ENCODE measurements at regions not wholly inside any gene's neighbourhood (a gene's known extent, or its start where the extent isn't known, plus 50 kb on each side); places are given as distances from the start of the nearest gene placed in this dataset.

DNA sequence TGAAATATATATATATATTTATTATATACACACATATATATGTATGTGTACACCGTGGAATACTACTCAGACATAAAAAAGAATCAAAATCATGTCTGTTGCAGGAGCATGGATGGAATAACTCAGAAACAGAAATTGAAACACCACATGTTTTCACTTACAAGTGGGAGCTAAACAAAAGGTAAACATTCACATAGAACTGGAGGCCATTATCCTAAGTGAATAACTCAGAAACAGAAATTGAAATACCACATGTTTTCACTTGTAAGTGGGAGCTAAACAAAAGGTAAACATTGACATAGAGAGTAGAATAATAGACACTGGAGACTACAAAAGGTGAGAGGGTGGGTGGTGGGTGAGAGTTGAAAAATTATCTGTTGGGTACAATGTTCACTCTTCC, 171.5 kb upstream of the GOLIM4 start:
- POLR2A ChIA-PET (ENCODE audit: unreplicated experiment), result no interaction called here
- H3K4ac ChIP-seq (ENCODE audit: low read depth, low read length), result no peak overlapping the region
- no peak overlapping the region for H3K14ac ChIP-seq (replicated peaks; ENCODE audit: low read depth, low read length)
- H3K27ac ChIP-seq (ENCODE audit: insufficient read depth, low read length), result no peak overlapping the region
- CTCF ChIA-PET, result no interaction called here
- H2AK5ac ChIP-seq (ENCODE audit: low read depth, low read length), result no peak overlapping the region
- intact Hi-C loops (cut with micrococcal nuclease), result no loop called here
- no peaks in the 10 kb centered on the region for H3K9me3 ChIP-seq (ENCODE audit: control insufficient read depth, insufficient read depth, low read length)
- H3K23ac ChIP-seq (ENCODE audit: low read depth, low read length), result no peak overlapping the region
- H3K4me1 ChIP-seq (ENCODE audit: control insufficient read depth, insufficient read depth, low read length), result no peaks in the 10 kb centered on the region
- H2BK15ac ChIP-seq (ENCODE audit: low read depth, low read length), result no peak overlapping the region
- H2BK20ac ChIP-seq (ENCODE audit: low read depth, low read length), result no peak overlapping the region
- no peak overlapping the region for H4K91ac ChIP-seq (ENCODE audit: insufficient read depth, low read depth, low read length)
- ATAC-seq (ENCODE audit: low read depth) (no peak), DNase-seq (no peak)
- no peak overlapping the region for H3K4me2 ChIP-seq (ENCODE audit: low read depth, low read length)
- no TSS peak for BruUV-seq (replicated peaks)
- H2BK120ac ChIP-seq (ENCODE audit: low read depth, low read length), result no peak overlapping the region
- no CpG with 5 or more reads among the region's 1 CpG for WGBS, 2 experiments (ENCODE audit: extremely low coverage in 2 of 2, insufficient read length in 1 of 2)
- H4K8ac ChIP-seq (ENCODE audit: low read depth in 2 of 2, low read length in 2 of 2), result no peak overlapping the region
- no peaks in the 10 kb centered on the region for H3K9me1 ChIP-seq (ENCODE audit: insufficient read depth, low read length)
- TF ChIP-seq, protein P1, sequence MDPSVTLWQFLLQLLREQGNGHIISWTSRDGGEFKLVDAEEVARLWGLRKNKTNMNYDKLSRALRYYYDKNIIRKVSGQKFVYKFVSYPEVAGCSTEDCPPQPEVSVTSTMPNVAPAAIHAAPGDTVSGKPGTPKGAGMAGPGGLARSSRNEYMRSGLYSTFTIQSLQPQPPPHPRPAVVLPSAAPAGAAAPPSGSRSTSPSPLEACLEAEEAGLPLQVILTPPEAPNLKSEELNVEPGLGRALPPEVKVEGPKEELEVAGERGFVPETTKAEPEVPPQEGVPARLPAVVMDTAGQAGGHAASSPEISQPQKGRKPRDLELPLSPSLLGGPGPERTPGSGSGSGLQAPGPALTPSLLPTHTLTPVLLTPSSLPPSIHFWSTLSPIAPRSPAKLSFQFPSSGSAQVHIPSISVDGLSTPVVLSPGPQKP (IDR thresholded peaks at IDR 0.05; ENCODE audit: borderline replicate concordance, low read depth, low read length), result no peak
- TF ChIP-seq RFX5 (IDR thresholded peaks at IDR 0.05; ENCODE audit: low read depth, low read length), result no peak
- TF ChIP-seq, protein P2, sequence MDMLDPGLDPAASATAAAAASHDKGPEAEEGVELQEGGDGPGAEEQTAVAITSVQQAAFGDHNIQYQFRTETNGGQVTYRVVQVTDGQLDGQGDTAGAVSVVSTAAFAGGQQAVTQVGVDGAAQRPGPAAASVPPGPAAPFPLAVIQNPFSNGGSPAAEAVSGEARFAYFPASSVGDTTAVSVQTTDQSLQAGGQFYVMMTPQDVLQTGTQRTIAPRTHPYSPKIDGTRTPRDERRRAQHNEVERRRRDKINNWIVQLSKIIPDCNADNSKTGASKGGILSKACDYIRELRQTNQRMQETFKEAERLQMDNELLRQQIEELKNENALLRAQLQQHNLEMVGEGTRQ (IDR thresholded peaks at IDR 0.05; ENCODE audit: low read depth, low read length), result no peak
- TF ChIP-seq CEBPB (IDR thresholded peaks at IDR 0.05; ENCODE audit: low read depth, low read length), result no peak
- TF ChIP-seq, protein P3, sequence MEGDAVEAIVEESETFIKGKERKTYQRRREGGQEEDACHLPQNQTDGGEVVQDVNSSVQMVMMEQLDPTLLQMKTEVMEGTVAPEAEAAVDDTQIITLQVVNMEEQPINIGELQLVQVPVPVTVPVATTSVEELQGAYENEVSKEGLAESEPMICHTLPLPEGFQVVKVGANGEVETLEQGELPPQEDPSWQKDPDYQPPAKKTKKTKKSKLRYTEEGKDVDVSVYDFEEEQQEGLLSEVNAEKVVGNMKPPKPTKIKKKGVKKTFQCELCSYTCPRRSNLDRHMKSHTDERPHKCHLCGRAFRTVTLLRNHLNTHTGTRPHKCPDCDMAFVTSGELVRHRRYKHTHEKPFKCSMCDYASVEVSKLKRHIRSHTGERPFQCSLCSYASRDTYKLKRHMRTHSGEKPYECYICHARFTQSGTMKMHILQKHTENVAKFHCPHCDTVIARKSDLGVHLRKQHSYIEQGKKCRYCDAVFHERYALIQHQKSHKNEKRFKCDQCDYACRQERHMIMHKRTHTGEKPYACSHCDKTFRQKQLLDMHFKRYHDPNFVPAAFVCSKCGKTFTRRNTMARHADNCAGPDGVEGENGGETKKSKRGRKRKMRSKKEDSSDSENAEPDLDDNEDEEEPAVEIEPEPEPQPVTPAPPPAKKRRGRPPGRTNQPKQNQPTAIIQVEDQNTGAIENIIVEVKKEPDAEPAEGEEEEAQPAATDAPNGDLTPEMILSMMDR (conservative IDR thresholded peaks at IDR 0.05; ENCODE audit: low read depth, low read length), result no peak
- TF ChIP-seq FOS (IDR thresholded peaks at IDR 0.05; ENCODE audit: low read depth, low read length), result no peak
- TF ChIP-seq BHLHE40 (IDR thresholded peaks at IDR 0.05; ENCODE audit: low read depth, low read length), result no peak
- no peak for TF ChIP-seq SMC3 (IDR thresholded peaks at IDR 0.05; ENCODE audit: low read depth, low read length)
- TF ChIP-seq POLR2A (IDR thresholded peaks at IDR 0.05; ENCODE audit: low read depth, low read length), result no peak
- no peak for TF ChIP-seq CHD1 (IDR thresholded peaks at IDR 0.05; ENCODE audit: low read depth, low read length)
- no peak for TF ChIP-seq MAFK (IDR thresholded peaks at IDR 0.05; ENCODE audit: low read depth, low read length)
- no peak for TF ChIP-seq RCOR1 (IDR thresholded peaks at IDR 0.05; ENCODE audit: insufficient replicate concordance, low read length)
- TF ChIP-seq MAZ (IDR thresholded peaks at IDR 0.05; ENCODE audit: borderline replicate concordance, low read depth, low read length), result no peak
- no peak for TF ChIP-seq MXI1 (IDR thresholded peaks at IDR 0.05; ENCODE audit: borderline replicate concordance, low read depth, low read length)
- no peak for TF ChIP-seq RAD21 (IDR thresholded peaks at IDR 0.05; ENCODE audit: low read length)
- no peak for TF ChIP-seq NFE2L2 (IDR thresholded peaks at IDR 0.05; ENCODE audit: low read depth, low read length)
- no peak overlapping the region for H2AK9ac ChIP-seq (replicated peaks; ENCODE audit: low read depth, low read length, poor library complexity)
- in situ Hi-C loops (cut with MboI; ENCODE audit: low sequenced_read_pairs), result no loop called here
- H3K36me3 ChIP-seq (ENCODE audit: control insufficient read depth, insufficient read depth, low read length), result no peaks in the 10 kb centered on the region
- H3K9ac ChIP-seq (ENCODE audit: low read depth, low read length), result no peak overlapping the region
- no peak overlapping the region for H2AFZ ChIP-seq (replicated peaks; ENCODE audit: low read length, poor library complexity)
- no peaks in the 10 kb centered on the region for H4K20me1 ChIP-seq (ENCODE audit: insufficient read depth, low read length)
- dilution Hi-C loops (cut with HindIII; ENCODE audit: low sequenced_read_pairs, unreplicated experiment), result no loop called here
- H2BK5ac ChIP-seq (ENCODE audit: low read depth, low read length, poor library complexity, severe bottlenecking), result no peak overlapping the region
- no peak overlapping the region for H3K56ac ChIP-seq (ENCODE audit: extremely low read depth, insufficient read depth, low read length)
- H3K79me1 ChIP-seq (ENCODE audit: low read depth in 1 of 2, low read length in 2 of 2), result no peaks in the 10 kb centered on the region
- H4K5ac ChIP-seq (ENCODE audit: low read depth, low read length), result no peak overlapping the region
- H3K27me3 ChIP-seq (ENCODE audit: control insufficient read depth, insufficient read depth, low read length), result no peaks in the 10 kb centered on the region
- no peak overlapping the region for H3K4me3 ChIP-seq (ENCODE audit: insufficient read depth, low read depth, low read length)
- H3K18ac ChIP-seq (ENCODE audit: low read depth, low read length), result no peak overlapping the region
